ENCODE measurements at regions not wholly inside any gene's neighbourhood (a gene's known extent, or its start where the extent isn't known, plus 50 kb on each side); places are given as distances from the start of the nearest gene placed in this dataset.

- TF ChIP-seq, protein P1, sequence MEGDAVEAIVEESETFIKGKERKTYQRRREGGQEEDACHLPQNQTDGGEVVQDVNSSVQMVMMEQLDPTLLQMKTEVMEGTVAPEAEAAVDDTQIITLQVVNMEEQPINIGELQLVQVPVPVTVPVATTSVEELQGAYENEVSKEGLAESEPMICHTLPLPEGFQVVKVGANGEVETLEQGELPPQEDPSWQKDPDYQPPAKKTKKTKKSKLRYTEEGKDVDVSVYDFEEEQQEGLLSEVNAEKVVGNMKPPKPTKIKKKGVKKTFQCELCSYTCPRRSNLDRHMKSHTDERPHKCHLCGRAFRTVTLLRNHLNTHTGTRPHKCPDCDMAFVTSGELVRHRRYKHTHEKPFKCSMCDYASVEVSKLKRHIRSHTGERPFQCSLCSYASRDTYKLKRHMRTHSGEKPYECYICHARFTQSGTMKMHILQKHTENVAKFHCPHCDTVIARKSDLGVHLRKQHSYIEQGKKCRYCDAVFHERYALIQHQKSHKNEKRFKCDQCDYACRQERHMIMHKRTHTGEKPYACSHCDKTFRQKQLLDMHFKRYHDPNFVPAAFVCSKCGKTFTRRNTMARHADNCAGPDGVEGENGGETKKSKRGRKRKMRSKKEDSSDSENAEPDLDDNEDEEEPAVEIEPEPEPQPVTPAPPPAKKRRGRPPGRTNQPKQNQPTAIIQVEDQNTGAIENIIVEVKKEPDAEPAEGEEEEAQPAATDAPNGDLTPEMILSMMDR (conservative IDR thresholded peaks at IDR 0.05 in 1 of 2, IDR thresholded peaks at IDR 0.05 in 1 of 2; ENCODE audit: extremely low read depth in 1 of 2, insufficient read depth in 1 of 2, low read depth in 1 of 2, low read length in 2 of 2) = no peak
- no peak for TF ChIP-seq EZH2 (IDR thresholded peaks at IDR 0.05; ENCODE audit: borderline replicate concordance, low read length)
Measured at GRCh38 chr6:10313799-10314162, 101.1 kb downstream of the TFAP2A start.

Measured in mammary epithelial cell (primary cell).